Parathyroid adenoma (tissue), 2 donors: ENCODE measurements at regions not wholly inside any gene's neighbourhood (a gene's known extent, or its start where the extent isn't known, plus 50 kb on each side); places are given as distances from the start of the nearest gene placed in this dataset.

ENCODE experiments used
- H2AFZ ChIP-seq: fragments of 300-600 bp; sonication (generic); one replicate; pipeline ENCODE4 v1.7.0; 2017; ENCODE audit warnings: antibody characterized with exemption, mild to moderate bottlenecking
- H3K27ac ChIP-seq: fragments of 300-600 bp; sonication (generic); one replicate; pipeline ENCODE4 v1.7.0; 2017
- H3K27me3 ChIP-seq: fragments of 300-600 bp; sonication (generic); one replicate; pipeline ENCODE4 v1.7.0; 2017; ENCODE audit warnings: low read length; ENCODE audit not compliant: control insufficient read depth, insufficient read depth
- H3K36me3 ChIP-seq: fragments of 300-600 bp; sonication (generic); one replicate; pipeline ENCODE4 v1.7.0; 2017; ENCODE audit warnings: low read length; ENCODE audit not compliant: control insufficient read depth, insufficient read depth
- H3K4me1 ChIP-seq: fragments of 300-600 bp; sonication (generic); one replicate; pipeline ENCODE4 v1.7.0; 2017; ENCODE audit warnings: control low read depth
- H3K4me2 ChIP-seq: fragments of 300-600 bp; sonication (generic); one replicate; pipeline ENCODE4 v1.7.0; 2017; ENCODE audit warnings: low read length
- H3K4me3 ChIP-seq: fragments of 300-600 bp; sonication (generic); one replicate; pipeline ENCODE4 v1.7.0; 2017; ENCODE audit warnings: low read depth, low read length
- H3K79me2 ChIP-seq: fragments of 300-600 bp; sonication (generic); one replicate; pipeline ENCODE4 v1.7.0; 2017; ENCODE audit warnings: control low read depth
- H3K9ac ChIP-seq: fragments of 300-600 bp; sonication (generic); one replicate; pipeline ENCODE4 v1.7.0; 2017; ENCODE audit warnings: mild to moderate bottlenecking
- H3K9me3 ChIP-seq: fragments of 300-600 bp; sonication (generic); one replicate; pipeline ENCODE4 v1.7.0; 2017; ENCODE audit warnings: low read length; ENCODE audit not compliant: control insufficient read depth
- TF ChIP-seq, protein P1 (sequence below): fragments of 300-600 bp; sonication (generic); IDR thresholded peaks from one replicate; pipeline ENCODE4 v1.7.0; 2017; ENCODE audit warnings: antibody characterized with exemption, mild to moderate bottlenecking
- donor health status: primary hyperparathyroidism.

DNA sequence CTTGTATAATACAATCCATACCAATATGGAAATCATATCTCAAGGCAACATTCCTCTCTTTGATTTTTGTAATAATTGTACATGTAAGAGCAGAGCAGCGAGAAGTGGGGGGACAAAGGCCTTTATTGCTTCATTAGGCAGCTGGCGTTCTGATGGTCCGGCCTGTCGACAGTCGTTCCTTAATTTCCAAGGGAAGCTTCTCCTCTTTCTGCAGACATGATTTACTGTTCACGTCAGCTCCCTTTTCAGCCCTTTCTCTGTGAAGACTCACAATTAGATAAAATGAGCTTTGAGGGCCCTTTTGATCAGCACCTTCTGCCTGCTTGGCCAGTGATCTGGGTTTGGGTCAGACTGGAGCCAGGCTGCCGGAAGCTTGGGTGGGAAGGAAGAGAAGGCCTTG lies 65.6 kb upstream of the CTBP2 start:
- H3K4me2 ChIP-seq = no peak overlapping the region
- no peak overlapping the region for H3K27ac ChIP-seq

DNA sequence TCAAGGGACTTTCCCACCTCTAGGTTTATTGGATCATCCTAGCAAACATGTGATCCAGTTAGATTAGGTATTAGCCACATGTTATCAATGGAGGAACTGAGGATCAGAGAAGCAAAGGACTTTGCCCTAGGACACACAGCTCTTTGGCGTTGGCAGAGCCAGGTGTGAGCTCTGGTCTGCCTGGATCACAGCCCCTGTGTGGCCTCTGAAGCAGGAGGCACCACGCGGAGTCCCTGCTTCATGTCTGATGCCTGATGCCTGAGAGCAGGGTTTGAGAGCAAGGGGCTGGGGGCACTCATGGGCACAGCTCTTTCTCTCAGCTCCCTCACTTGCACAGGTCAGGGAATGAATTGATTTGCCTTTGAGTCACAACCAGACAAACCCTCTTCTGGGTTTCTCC lies 64.7 kb upstream of the CTBP2 start:
- no peaks in the 10 kb centered on the region for H3K79me2 ChIP-seq
- H3K4me2 ChIP-seq = no peak overlapping the region
- no peaks in the 10 kb centered on the region for H3K4me1 ChIP-seq
- H3K4me3 ChIP-seq = no peak overlapping the region
- H3K27me3 ChIP-seq = no peaks in the 10 kb centered on the region
- H2AFZ ChIP-seq = no peak overlapping the region
- no peak overlapping the region for H3K9ac ChIP-seq
- no peaks in the 10 kb centered on the region for H3K9me3 ChIP-seq
- H3K36me3 ChIP-seq = no peaks in the 10 kb centered on the region
- TF ChIP-seq, protein P1, sequence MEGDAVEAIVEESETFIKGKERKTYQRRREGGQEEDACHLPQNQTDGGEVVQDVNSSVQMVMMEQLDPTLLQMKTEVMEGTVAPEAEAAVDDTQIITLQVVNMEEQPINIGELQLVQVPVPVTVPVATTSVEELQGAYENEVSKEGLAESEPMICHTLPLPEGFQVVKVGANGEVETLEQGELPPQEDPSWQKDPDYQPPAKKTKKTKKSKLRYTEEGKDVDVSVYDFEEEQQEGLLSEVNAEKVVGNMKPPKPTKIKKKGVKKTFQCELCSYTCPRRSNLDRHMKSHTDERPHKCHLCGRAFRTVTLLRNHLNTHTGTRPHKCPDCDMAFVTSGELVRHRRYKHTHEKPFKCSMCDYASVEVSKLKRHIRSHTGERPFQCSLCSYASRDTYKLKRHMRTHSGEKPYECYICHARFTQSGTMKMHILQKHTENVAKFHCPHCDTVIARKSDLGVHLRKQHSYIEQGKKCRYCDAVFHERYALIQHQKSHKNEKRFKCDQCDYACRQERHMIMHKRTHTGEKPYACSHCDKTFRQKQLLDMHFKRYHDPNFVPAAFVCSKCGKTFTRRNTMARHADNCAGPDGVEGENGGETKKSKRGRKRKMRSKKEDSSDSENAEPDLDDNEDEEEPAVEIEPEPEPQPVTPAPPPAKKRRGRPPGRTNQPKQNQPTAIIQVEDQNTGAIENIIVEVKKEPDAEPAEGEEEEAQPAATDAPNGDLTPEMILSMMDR = no peak
- no peak overlapping the region for H3K27ac ChIP-seq

More for the DNA sequence above, 65.6 kb upstream of the CTBP2 start:
- H3K4me1 ChIP-seq = no peaks in the 10 kb centered on the region
- H3K36me3 ChIP-seq = no peaks in the 10 kb centered on the region
- no peaks in the 10 kb centered on the region for H3K9me3 ChIP-seq
- H3K9ac ChIP-seq = no peak overlapping the region
- no peak overlapping the region for H3K4me3 ChIP-seq
- H3K27me3 ChIP-seq = no peaks in the 10 kb centered on the region
- H2AFZ ChIP-seq = no peak overlapping the region
- TF ChIP-seq, protein P1 = no peak
- H3K79me2 ChIP-seq = no peaks in the 10 kb centered on the region

DNA sequence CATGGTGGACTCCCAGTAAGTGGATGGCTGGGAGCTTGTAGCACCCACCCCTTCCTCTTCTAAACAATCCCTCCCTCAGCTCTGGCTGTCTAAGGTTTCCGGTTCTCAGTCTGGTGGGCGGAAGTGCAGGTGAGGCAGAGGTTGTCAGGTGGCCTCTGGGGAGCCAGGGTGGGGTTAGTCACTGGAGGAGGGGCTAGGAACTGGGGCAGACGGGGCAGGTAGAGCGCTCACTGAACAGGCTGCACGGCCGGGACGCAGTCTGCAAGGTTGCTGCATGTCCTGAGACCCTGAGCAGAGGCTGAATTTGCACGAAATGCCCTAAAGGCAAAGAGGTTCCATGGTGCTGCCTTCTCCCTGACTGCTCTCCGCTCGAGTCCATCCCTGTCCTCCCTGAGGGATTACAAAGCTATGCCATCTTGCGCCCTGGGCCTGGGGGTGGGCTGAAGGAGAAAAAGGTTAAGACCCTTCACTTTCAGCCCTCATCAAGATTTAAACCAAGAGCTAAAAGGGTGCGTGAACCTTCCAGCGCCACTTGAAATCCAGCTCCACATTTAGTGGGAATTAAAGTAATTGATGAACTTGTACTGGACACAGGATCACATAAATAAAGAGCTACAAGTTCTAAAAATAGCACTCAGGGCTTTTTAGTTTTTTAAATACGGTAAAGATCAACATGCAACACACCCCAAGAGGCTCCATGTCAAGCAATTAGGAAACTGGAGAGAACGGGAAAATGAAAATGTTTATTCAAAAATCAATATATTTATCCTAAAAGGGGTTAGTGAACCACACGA lies 62.3 kb upstream of the CTBP2 start:
- Histone ChIP-seq H3K4me1 (no peaks in the 10 kb centered on the region), H3K79me2 (no peaks in the 10 kb centered on the region), H3K4me2 (no peak overlapping the region), H3K9ac (no peak overlapping the region), H3K36me3 (no peaks in the 10 kb centered on the region), H3K4me3 (no peak overlapping the region), H3K9me3 (no peaks in the 10 kb centered on the region), H2AFZ (no peak overlapping the region), H3K27ac (no peak overlapping the region), H3K27me3 (no peaks in the 10 kb centered on the region)
- TF ChIP-seq, protein P1 = no peak

DNA sequence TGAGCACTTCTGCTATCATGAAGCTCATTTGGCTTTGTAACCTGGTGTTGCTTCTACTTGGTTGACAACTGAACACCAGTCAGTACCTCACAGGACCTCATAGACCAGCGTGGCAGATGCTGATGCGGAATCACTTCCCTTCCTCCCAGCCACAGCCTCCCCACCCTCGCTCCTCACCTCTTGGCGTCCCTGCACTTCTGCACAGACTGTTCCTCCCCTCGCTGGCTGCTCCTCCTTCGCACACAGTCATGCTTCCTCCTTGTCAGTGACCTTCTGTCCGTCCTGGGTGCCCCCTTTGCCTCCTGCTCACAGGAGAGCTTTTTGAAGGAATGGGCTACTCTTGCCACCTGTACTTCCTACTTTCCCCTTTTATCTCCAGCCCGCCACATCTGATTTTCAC lies 61.4 kb upstream of the CTBP2 start:
- no peaks in the 10 kb centered on the region for H3K4me1 ChIP-seq
- no peak overlapping the region for H3K4me2 ChIP-seq
- no peak overlapping the region for H2AFZ ChIP-seq
- H3K4me3 ChIP-seq = no peak overlapping the region
- H3K27ac ChIP-seq = no peak overlapping the region
- H3K36me3 ChIP-seq = no peaks in the 10 kb centered on the region
- no peaks in the 10 kb centered on the region for H3K9me3 ChIP-seq
- H3K27me3 ChIP-seq = no peaks in the 10 kb centered on the region
- no peak overlapping the region for H3K9ac ChIP-seq
- TF ChIP-seq, protein P1 = no peak
- H3K79me2 ChIP-seq = no peaks in the 10 kb centered on the region

DNA sequence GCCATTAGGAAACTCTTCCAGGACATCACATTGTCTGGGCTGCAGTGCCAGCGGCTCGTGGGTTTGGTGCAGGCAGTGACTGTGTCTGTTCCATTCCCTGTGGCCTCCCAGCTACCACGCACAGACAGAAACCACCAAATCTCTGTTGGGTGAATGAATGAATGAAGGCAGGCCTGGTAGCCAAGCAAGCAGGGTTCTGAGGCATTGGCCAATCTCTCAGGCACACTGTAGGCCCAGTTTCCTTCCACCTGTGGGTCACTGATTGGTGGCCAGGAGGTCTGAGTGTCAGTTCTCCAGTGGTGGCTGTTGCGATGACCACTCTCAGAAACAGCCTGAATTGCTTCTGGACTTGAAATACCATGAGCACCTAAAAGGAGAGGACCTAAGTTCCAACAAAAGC lies 59.4 kb upstream of the CTBP2 start:
- no peak overlapping the region for H3K9ac ChIP-seq
- no peak overlapping the region for H3K27ac ChIP-seq
- H3K4me1 ChIP-seq = no peaks in the 10 kb centered on the region
- H3K79me2 ChIP-seq = no peaks in the 10 kb centered on the region
- no peak overlapping the region for H3K4me2 ChIP-seq
- no peak overlapping the region for H3K4me3 ChIP-seq
- H3K27me3 ChIP-seq = no peaks in the 10 kb centered on the region
- TF ChIP-seq, protein P1 = no peak
- no peaks in the 10 kb centered on the region for H3K9me3 ChIP-seq
- no peak overlapping the region for H2AFZ ChIP-seq
- no peaks in the 10 kb centered on the region for H3K36me3 ChIP-seq
